RPMI7951 (cell line): ENCODE measurements at regions not wholly inside any gene's neighbourhood (a gene's known extent, or its start where the extent isn't known, plus 50 kb on each side); places are given as distances from the start of the nearest gene placed in this dataset.
"Not testable (repeated sequence)": the region's sequence is repeated elsewhere in the genome, so short reads cannot be mapped to it uniquely, and the experiment has no call there.

Experiments used
- DNase-seq: peaks from one replicate; pipeline ENCODE4 v3.0.0-alpha.2; 2012; ENCODE audit warnings: low read depth

DNA sequence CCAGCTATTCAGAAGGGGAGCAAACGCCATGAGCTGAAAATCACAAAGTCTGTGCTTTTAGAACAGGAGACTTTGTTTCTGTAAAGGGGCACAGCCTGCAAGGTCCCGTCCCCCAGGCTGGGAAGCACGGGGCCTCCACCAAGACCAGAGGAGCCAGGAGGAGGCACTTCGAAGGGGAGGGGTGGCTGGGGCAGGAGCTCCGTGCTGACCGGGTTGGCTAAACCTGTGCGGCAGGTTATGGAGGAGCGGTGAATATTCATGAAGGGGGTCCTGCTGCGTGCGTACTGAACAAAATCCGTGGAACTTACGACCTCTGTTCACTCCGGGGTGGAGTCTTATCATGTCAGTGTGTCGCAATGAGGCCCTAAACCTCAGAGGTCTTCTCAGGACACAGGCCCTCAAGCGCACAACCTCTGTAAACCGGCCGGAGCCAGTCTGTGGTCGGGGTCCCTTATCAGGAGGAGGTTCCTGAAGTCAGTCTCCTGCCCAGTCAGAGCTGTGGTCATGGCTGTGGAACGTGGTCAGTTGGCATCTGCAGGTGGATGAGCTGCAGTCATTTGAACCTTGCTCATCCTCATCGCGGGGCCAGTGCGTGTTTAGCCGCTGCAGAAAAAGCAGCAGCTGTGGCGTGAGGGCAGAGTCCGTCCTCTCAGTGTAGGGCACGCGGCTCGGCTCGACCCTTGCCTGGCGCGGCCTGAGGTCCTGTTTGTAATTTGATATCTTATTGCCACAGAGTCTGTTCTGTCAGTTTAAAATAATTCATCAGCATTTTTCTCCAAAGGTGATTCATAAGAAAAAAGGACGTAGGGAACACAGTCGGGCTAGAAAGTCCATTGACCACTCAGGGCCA is 5507.7 kb upstream of the TPTE start:
- DNase-seq, result not testable (repeated sequence)

DNA sequence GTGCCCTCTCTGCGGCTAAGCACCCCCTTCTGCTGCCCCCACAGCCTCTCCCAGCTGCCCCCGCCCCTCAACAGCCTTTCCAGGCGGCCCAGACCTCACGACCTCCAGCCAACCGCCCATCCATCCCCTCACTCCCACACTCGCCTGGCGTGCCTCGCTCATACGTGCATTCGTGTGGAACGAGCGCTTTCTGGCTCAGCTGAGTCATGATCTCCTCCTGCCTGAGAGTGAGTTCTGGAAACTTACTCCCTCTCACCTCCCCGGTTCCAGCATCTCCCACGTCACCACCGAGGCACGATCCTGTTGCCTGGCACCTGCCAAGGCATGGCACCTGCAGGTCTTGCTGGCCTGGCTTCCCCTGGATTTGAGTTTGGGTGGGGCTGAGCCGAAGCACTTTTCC is 5506.2 kb upstream of the TPTE start:
- not testable (repeated sequence) for DNase-seq

DNA sequence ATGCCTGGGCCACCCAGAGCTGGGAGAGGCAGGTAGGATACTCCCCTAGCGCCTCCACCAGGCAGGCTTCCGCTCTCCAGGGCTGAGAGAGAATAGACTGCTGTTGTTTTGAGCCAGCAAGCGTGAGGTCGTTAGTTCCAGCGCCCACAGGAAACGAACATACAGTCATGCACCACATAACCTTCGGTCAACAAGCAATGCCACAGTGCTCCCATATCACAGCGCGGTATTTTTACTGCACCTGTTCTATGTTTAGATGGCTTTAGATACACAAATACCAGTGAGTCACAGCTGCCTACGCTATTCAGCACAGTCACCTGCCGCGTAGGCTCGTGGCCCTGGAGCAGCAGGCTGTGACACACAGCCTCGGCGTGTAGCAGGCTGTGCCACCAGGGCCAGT is 5502.3 kb upstream of the TPTE start:
- DNase-seq, result not testable (repeated sequence)

DNA sequence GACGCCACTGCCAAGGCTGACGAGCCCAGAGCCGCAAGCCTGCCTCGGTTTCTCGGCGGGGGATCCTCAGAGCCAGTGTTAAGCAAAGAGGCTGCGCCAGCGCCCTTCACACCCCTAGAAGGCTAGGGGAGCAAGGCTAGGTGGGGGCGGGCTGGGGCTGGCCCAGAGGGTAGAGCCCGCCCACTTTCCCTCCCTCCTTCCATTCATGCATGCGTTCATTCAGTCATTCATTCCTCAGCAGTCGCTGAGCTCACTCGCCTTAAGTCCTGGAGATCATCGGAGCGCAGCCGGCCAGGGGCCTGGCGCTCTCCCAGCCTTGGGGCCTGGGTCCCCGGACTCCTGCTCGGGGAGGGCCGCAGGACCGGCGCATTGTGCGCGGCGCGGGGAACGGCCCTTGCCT is 5499.6 kb upstream of the TPTE start:
- not testable (repeated sequence) for DNase-seq

DNA sequence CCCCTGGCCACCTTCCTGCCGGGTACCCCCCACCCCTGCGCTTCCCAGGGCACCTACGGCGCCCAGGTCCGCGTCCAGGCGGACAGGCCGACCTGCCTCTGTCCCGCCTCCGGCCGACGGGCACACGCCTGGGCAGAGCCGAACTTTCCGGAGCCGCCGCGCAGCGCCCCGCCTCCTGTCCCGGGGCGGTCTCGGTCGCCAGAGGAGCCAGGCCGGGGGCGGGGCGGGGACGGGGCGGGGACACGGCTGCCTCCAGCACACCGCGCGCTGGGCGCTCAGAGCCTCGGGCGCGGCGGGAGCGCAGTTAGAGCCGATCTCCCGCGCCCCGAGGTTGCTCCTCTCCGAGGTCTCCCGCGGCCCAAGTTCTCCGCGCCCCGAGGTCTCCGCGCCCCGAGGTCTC is 5499.1 kb upstream of the TPTE start:
- DNase-seq, result not testable (repeated sequence)

DNA sequence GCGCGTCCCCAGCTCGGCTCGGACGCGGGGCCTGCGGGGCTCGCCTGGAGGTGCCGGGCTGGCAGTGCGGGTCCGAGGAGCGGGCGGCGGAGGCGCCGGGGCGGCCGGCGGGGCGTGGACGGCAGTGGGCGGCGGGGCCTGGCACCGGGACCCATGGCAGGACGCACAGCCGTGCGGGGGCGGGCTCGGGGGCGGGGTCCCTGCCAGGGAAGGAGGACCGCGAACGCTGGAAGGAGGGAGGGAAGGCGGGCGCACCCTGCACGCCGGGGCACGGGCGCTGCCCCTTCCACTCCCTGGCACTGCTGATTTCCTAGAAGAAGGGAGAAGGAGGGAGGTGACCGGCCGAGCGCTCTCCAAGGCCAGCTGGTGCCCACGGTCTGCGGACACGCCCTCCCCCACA is 5498.6 kb upstream of the TPTE start:
- not testable (repeated sequence) for DNase-seq

DNA sequence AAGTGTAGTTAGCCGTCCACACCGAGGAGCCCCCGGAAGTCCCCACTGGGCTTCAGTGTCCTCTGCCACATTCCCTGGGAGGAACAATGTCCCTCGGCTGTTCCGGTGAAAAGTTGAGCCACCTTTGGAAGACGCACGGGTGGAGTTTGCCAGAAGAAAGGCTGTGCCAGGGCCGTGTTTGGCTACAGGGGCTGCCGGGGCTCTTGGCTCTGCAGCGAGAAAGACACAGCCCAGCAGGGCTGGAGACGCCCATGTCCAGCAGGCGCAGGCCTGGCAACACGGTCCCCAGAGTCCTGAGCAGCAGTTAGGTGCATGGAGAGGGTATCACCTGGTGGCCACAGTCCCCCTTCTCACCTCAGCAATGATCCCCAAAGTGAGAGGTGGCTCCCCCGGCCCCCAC is 5486.2 kb upstream of the TPTE start:
- DNase-seq, result not testable (repeated sequence)

DNA sequence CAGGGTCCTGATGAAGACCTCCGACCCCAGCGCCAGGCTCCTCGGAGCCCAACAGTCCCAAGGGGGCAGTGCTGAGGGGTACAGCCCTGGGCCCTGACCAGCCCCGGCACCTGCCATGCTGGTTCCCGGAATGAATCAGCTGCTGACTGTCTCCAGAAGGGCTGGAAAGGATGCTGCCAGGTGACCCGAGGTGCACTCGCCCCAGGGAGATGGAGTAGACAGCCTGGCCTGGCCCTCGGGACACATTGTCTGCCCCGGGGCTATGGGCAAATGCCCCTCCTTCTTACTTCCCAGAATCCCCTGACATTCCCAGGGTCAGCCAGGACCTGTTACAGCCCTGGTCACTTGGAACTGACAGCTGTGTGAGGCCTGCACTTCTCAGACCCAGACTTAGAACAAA is 5485.8 kb upstream of the TPTE start:
- DNase-seq, result not testable (repeated sequence)

DNA sequence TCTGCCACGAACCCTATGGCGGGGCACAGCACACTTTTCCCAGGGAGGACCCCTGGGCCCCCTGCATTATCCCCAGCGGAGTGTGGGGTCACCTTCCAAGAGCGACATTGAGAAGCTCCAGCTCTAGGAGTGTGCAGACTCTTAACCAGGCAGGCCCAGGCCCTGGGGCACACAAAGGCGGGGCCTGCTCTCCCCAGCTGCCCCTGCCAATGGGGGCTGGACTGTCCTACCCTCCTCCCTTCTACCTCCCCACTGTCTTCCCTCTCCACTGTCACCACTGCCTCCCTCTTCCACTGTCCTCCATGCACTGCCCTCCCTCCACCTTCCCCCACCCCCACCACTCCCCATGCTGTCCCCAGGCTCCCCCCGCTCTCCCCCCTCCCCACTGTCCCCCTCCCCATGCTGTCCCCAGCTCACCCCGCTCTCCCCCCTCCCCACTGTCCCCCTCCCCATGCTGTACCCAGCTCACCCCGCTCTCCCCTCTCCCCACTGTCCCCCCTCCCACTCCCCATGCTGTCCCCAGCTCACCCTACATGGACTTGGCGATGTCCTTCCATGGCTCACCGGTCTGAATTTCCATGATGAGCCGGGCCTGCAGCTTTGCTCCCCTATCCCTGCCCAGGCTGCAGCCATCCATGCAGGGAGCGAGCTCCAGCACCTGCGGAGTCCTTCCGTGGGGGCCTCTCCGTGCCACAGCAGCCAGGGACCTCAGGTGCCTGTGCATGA is 5483.6 kb upstream of the TPTE start:
- not testable (repeated sequence) for DNase-seq

DNA sequence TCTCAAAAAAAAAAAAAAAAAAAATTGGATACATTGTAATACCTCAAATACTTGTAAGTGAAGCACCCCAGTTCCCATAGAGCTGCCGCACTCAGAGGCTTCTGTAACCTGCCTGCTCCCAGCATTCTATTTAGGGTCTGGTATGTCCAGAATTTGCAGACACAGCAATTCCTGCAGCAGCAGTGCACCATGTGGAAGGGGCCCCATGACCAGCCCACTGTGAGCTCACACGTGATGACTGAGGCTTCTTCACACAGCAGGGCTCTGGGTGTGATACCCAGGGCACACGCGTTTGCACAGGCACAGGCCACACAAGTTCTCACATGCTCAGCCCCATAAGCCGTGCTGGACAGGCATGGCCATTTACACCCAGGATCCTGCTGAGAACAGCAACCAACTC is 5481.5 kb upstream of the TPTE start:
- DNase-seq, result not testable (repeated sequence)

DNA sequence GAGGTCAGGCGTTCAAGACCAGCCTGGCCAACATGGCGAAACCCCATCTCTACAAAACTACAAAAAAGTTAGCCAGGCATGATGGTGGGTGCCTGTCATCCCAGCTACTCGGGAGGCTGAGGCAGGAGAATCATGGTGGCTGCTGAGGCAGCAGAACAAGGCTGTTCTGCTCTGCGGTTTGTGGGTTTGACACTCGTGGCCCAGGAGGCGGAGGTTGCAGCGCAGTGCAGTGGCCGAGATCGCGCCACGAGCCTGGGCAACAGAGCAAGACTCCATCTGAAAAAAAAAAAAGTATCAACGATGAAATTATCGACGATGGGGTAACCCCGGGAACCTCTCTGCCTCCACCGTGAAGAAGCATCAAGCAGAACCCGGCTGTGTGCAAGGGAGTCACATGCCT is 5478.8 kb upstream of the TPTE start:
- DNase-seq, result not testable (repeated sequence)

DNA sequence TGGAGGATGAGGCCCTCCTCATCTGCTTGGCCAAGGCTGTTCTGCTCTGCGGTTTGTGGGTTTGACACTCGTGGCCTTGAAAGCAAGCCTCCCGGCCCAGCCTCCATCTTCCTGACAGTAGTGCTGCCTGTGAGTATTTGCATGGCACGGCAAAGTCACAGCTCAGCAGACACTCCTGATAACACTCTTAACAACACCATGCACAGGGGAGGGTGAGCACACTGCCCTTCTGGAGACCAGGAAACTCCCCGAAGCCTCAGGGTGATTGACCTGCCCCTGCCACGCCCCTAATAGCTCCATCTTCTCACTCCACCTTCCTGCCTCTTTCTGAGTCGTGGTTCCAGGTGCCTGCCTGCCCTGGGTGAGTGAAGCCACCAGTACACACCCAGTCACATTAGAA is 5476.6 kb upstream of the TPTE start:
- not testable (repeated sequence) for DNase-seq

DNA sequence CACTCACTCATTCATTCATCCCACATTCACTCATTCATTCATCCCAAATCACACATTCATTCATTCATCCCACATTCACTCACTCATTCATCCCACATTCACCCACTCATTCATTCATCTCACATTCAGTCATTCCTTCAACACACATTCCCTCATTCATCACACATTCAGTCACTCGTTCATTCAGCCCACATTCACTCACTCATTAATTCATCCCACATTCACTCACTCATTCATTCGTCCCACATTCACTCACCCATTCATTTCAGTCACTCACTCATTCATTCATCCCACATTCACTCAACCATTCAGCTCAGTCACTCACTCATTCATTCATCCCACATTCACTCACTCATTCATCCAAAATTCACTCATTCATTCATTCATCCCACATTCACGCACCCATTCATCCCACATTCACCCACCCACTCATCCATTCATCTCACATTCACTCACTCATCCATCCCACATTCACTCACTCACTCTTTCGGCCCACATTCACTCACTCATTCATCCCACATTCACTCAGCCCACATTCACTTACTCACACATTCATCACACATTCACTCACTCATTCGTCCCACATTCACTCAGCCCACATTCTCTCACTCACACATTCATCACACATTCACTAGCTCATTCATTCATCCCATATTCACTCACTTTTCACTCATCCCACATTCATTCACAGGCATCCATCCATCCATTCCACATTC is 5469.9 kb upstream of the TPTE start:
- not testable (repeated sequence) for DNase-seq

DNA sequence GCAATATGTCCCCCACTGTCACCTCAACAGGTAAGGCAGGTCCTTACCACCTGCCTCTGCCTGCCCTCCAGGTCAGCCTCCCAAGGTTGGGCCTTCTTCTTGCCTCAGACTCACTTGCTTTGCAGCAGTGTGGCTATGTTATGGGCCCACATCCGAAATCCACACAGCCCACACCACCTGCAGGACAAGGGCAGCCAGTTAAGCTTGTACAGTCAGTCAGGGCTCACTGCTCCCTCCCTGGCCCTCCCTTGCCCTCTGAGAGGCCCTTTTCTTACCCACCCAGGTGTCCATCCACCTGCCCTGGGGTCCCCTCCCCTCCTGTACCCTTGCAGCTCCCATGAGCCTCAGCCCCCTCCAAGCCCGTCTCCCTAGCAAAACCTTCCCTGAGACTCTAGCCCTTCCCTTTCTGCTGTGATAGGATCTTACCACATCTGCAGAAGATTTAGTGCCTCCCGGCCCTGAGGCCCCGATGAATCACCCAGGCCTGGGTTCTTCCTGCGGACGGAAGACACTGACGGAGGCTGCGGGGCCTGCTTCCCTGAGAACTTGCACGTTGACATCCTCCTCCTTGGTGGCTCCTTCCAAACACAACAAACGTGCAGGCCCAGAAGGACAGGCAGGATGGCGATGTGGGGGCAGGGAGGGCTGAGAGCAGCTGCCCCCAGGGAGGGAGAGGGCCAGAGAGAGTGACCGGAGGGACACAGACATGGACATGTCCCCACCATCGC is 5466.2 kb upstream of the TPTE start:
- DNase-seq, result not testable (repeated sequence)

DNA sequence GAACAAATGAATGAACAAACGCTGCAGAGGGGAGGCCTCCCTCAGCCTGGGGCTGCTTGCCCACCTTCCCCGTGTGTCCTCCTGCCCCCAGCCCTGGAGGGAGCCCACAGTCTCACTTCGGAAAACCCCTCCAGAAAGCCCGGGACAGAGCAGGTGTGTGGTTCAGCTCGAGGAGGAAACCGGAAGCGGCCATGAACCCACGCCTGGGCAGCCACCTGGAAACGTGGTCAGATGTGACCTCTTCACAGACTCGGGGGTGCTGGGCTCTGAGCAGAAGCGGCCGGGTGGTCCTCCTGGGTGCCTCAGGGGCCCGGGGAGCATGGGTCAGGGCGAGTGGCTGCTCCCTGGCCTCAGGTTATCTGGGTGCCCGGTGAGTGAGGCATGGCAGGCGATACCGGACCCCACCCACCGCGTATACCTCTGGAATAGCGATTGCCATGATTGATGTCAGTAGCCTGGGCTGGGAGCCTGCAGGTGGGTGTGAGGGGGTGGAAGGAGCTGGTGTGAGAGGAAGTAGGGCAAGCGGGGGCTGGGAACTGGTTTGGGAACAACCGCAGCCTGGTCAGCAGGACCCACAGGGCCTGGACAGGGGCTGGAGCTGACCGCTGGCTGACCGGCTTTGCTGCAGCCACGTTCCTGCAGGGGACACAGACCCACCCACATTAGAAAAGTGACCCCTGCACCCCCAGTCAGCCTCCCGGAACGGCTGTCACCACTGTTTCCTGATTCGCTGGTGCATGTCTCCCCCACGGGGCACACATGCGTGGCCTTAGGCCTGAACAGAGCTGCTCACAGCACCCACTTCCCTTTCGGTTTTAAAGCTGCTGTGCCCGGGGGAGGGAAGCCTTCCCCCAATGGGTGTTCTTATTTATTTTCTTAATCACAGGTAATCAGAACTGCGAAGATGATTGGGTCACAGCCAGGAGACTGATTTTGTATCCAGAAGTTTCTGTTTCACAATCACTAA is 5465.1 kb upstream of the TPTE start:
- not testable (repeated sequence) for DNase-seq

DNA sequence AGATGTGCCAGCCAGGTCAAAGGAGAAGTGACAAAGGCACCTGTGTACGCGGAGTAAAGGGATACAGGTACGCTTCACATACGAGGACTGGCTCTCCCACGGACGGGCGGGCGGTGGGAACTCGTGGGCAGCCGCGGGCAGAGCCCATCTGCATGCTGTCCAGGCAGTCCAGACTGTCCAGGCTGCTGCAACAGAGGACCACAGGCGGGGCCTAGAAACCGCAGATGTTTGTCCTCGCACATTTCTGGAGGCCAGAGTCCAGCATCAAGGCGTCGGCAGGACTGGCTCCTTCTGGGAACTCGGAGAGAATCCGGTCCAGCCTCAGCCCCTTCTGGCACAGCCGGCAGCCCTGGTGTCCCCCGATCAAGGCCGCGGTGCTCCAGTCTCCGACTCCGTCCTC is 5464.3 kb upstream of the TPTE start:
- not testable (repeated sequence) for DNase-seq

DNA sequence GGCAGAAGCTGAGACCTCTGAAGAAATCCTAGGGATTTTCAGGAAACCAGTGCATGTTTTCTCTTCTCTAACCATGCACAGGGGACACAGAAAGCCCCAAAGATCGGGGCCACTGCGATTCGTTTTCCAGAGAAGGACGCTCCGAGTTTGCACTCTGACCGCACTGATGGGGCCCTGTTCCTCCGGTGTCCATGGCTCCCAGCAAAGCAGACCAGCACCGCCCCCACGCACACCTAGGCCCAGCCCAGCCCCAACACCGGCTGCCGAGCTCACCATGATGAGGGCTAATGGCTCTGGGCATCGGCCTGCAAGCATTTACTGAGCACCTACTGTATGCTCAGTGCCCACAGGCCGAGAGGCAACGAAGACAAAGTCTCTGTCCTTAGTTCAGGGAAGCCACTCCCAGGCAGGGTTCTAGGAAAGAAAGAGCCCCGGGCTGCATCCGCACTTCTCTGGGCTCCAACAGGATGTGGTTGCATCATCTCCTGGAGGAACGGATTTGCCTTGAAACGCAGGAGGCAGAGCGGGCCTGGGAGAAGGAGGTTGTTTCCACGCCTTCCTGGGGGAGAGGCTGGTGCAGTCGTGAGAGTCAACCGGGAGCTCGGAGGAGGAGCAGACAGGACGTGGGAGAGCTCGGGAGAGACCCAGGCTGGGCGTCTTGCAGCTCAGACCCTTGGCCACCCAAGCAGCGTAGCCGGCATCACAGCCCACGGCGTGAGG is 5460.9 kb upstream of the TPTE start:
- DNase-seq, result not testable (repeated sequence)

DNA sequence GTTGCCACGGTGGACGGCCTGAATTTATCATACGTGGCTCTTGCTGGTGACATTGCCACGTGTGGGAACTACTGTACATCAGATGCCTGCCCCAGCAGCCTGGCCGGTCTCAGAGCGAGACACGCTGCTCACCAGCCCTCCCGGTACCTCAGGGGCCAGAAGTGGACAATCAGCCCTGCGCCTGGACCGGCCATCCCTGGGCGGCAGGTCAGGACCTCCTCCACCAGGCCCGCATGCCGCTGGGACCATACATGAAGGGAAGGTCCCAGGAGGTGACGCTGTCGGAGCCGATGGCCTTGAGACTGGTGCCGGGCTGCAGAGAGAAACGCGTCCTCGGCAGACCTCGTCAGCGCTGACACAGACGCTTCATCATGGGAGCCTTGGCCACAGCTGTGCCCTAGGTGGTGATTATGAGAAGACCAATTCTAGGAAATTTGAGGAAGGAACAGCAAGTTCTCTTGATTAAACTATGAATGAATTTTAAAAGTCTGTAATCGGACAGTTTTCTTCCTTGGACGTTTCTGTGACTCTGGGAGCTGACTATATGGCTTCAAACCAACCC is 5456.7 kb upstream of the TPTE start:
- not testable (repeated sequence) for DNase-seq
